CD4-positive, alpha-beta T cell treated with Interferon gamma for 1 hour (primary cell): ENCODE measurements at regions not wholly inside any gene's neighbourhood (a gene's known extent, or its start where the extent isn't known, plus 50 kb on each side); places are given as distances from the start of the nearest gene placed in this dataset.
A peak's percentile ranks its signal among the peaks of the same experiment; 100 is the strongest.

ENCODE experiments used
- DNase-seq: peaks from one replicate; pipeline ENCODE4 v3.0.0-alpha.2; 2020

DNA sequence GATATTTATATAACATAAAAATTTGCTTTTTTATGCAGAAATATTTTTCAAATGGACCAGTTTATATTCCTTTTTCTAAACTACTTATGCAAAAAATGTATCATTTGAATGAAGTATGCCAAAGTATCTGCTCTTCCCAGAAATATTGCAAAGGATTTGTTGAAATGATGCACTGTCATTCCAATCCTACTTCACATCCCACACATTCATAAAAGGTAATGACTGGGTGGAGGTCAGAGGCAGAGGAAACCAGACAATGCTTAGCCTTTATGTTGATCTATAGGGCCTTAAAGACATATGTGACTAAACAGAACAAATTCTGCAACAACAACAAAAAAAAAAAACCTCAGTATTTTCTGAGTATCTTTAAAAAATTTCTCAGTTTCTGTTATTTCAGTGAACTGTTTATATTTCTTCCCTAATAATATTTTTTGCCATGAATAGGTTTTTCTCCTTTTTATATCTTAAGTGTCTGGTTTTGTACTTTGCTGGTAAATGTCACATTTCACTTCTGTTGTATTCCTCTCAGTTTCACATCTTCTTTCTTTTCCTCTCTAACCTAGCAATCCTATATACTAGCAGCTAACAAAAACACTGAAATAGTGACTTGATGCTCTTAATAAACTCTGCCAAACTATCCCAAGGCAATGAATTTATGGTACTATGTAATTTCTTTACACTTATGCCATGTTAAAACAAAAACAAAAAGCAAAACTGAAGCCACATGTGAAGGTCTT, 374.1 kb downstream of the BCKDHB start:
- DNase-seq = no peak

DNA sequence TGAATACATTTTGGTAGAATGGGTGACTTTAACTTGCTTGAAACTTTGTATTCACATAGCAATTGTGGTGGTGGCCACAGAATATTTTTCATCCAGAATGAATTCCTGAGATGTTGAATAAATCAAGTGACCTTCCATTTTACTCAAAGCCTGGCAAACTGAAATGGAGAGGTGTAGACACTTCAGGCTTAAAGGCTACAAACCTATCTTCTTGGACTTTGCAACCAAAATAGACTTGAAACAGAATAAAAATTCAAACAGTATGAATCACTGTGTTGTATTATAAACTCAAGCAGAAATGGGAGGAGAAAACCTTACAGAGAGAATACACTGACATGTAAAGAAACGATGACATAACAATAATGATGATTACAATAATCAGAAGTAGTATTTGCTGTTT, 371.6 kb downstream of the BCKDHB start:
- DNase-seq = no peak

DNA sequence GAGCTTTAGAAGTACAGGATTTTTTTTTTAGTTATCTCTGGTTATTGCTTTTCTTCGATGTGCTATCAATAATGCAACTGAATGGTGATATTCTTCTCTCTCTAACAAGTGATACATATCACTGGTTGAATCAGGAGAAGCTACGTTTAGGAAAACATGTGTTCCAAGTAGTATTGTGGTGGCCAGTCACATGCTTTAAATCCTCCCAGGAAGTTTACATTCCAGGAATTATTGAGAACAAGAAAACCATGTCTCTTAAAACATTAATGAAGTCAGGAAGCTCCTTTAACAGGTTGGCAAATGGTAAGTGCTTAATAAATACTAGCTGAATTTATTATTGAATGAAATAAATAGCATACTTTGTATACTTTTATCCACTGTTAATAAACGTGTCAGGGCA, 371.1 kb downstream of the BCKDHB start:
- no peak for DNase-seq

DNA sequence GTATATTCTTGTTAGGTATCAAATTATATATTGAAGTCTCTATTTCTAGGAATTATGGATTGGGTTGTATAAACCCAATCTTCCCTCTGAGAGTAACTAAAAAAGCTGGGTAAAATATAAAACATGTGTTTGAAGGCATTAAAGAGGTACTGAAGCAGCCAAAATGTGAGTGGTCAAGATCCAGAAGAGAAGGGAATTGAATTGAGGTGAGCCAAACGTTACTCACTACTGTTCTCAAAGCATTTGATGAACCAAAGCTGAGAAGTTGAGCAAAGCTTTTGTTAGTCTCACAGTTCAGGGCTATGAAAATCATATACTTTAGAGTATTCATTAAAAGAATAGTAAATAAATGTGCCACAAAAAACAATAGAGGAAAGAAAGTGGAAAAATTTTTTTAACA, 365.8 kb downstream of the BCKDHB start:
- DNase-seq = no peak

DNA sequence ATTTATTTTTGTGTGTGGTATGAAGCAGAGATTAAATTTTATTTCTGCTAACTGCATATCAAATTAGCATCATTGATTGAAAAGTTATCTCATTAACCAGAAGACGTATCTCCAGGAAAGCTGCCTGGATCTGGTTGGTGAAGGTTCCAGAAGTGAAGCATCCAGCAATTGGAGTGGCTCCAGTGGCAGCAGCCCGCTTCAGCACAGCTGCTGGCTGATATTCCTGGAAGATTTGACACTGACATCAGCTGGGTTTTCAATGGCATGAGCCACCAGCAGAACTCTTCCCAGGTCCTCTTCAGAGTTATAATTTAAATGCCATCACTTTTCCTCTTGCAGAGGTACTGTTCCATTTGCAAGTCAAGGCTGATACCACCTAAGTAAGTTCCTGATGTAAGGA, 363.5 kb downstream of the BCKDHB start:
- no peak for DNase-seq

DNA sequence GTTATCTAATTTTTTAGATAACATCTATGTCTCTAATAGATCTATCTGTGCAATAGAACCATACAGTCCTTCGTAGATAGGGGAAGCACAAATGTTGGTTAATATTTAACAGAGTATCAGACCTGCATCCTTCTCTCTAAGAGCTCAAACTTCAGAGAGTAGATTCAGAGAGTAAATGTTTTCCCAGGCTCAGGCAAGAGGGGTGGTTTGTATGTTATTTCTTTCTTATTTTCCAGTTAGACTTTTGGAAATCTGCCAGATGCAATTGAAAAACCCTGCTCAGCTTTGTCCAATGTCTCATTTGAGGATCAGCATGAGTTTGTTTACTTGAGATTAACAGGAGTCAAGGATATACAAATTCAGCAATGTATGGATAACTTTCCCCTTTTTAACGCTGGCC, 361.9 kb downstream of the BCKDHB start:
- DNase-seq = no peak

DNA sequence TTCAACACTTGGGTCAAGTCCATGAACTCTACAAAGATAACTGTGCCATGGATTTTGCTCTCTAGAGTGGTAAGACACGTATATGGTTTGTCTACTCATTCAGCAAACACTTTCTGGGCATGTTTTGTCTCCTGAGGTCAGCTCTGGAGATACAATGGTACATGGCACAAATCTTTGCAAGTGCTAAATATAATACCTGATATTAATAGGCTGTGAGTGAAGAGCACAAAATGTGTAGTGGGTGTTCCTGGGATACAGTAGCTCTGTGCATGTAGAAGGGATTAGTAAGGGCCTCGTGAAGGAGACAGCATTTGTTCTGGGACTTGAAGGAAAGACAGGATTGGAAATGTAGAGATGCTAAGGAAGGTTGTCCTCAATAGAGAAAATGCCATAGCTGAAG, 360.9 kb downstream of the BCKDHB start:
- DNase-seq = no peak

DNA sequence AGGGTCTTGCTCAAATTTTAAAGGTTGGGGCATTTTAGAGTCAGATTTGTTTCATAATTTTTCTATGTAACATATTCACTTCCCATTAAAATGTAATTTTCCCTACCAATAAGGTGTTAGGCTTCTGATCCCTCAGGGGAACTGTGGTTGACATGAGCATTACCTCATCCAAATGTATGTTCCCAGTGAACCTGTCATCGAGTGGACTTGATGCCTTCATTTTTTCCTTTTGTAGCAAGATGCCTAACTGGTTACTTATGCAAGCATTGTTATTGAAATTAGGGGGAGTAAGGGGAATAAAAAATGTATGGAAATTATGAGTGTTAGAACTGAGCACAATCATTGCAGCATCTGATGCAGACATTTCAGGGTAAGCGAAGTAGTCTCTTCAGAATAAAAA, 360.5 kb downstream of the BCKDHB start:
- DNase-seq = no peak

DNA sequence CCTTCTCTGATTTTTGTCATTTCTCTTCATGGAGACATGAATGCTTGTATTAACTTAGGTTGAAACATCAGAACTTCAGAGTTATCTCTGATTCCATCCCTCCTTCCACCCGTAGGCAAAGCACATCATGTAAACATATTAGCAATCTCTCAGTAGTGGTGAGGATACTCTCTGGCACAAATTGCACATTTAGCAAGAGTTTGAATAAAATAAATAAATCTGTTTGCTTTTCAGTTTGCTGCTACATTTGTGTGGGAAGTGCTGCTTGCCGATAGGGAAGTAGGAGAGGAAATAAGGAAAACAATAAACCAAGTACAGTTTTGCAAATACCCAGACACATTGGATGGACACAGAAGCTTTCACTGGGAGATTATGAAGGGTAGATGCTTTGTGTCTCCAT, 359.0 kb downstream of the BCKDHB start:
- DNase-seq = no peak

DNA sequence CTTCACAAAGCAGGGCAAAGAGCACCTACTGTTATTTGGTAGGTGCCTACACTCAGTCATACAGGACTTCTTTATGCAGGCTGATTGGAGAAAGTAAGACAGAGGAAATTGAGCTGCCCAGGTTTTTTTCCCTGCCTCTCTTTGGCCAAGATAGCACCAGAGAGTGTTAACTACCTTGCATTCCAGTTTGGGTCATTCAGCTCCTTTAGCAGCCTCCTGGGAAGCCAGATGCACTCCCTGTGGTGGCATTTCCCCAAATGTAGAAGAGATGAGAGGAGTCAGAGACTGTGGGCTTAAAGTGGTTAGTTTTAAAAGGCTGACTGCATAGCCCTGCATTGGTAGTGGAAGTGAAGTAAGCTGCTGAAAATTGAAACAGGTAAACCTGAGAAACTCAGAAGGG, 358.4 kb downstream of the BCKDHB start:
- no peak for DNase-seq

DNA sequence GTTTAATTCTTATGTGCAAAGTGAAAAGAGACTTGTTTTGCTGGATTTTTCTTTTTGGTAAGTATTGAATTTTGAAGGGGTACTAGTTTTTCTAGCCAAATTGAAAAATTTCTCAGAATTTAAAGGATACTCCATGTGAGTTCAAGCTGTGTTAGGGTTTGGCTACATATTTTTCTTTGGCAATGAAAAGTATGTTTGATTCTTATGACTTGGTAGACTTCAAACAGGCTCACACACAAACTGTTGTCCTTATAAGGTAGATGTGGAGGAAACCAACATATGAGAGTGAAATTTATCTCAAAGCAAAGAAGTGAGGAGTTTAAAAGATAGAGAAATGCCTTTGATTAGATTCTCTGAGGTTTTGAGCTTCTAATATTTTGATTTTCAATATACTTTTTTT, 356.7 kb downstream of the BCKDHB start:
- no peak for DNase-seq

DNA sequence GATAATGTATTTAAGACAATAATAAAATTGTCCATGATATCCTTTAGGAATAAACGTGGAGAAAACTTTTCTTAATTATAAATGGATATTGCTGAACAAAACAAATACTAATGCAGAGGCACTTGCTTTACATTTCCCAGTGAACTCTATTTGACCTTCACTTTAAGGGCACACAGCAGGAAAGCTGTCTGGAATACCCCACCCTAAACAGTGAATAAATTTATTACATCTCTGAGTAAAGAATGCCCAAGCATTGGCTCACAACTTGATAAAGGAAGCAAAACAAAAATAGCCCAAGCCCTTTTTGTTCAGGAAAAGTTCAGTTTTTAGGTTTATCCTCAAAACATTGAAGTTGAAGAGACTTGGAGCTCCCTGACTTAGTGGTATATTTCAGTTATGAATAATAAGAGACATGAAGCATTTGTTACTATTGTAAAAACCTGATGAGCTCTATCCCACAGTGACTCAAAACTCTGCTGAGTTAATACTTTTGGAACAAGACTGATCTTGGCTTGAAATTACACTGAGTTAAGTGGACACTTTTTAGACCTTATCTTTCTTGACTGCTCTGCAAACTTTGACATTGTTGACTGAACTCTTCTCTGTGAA, 353.9 kb downstream of the BCKDHB start:
- DNase-seq = no peak

DNA sequence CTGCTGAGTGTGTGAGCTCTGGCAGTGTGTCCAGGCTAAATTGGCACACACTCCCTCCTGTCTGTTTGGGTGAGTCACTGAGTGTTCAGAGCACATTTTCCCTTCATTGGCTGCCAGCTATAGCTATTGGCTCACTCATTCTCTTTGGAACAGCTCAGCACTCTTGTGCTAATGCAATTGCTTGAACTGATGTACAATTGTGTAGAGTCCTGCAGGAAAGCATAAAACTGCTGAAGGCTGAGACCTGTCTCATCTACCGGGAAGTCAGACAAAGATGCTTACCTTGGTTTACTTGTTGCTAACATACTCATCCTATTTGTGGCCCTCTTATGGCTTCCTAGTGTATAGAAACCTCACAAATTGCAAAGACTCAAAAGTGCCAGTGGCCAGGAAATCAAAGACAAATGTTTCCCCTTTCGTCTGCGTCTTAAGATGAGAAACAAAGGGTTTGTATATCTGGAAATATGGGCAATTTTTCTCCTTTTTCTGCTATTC, 351.0 kb downstream of the BCKDHB start:
- no peak for DNase-seq

DNA sequence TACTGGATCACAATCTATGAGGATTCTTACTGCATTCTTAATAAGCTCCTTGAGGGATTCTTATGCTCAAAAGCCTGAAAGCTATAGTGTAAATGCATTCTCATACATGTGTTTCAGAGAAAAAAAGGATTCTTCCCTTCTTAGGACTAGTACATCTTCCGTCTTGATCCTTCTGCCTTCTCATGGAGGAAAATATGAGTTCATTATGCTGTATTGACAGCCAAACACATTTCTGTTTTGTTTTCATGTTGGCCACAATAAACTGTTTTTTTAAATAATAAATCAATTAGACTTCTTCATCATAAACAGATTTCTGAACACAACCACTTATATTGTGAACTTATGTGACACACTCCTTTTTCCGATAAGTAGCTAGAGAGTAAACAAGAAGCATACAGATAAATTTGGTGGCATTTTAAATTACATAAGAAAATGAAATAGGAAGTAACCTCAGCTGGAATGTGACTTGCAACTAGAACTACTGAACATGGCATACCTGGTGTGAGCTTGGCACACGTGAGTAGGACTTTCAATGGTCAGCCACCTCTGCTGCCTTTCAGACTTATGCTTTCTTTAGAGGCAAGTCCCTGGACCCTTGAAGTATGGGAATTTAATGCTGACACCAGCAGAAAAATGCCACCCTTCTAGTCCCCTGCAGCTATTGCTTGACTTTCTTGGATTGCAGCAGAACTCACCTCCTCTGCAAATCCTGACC, 350.4 kb downstream of the BCKDHB start:
- DNase-seq = no peak

DNA sequence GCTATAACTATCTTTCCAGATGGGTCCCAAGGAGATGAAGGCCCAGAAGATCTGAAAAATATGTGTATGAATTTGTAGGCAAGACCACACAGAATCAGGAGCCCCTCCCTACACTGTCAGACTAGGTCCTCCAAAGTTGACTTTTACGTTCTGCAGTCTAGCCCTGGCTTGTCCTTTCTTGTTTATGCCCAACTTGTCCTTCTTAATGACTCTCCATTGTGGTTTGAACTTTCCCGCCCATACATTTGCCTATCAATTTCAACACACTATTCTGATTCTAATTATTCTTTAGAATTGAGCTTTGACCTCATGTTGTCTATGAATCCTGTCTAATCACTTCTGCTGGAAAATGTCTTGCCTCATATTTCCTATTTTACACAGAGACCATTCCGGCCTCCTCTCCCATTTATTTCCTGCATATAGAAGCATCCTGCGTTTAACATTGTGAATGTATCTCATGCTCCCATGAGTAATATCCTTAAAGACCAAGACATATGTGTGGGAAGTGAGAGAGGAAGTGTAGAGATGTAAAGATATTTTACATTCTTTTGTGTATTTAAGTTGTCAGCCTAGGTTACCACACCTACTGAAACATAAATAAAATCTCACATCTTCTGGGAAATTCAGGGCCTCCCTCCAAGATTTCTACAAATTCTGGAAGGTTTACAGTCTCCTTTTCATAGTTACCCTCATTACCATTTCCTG, 348.3 kb downstream of the BCKDHB start:
- no peak for DNase-seq

DNA sequence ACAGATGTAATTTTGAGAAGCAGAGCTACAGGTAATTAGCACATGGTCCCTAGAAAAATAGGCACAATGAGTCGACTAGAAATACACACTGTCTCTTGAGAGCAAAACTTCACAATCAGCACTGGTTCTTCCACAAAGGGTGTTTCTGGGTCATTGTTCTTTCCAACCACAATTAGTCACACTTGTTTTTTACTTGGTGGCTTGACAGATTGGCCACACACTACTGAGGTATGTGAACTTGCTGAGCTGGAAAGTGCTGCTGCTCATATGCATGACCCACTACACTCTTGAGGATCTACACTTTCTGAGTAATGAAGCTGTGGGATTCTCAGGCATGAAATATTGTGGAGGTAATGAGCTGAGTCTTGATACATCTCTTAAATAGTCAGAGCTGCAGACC, 347.7 kb downstream of the BCKDHB start:
- peak; percentile 1 for DNase-seq

DNA sequence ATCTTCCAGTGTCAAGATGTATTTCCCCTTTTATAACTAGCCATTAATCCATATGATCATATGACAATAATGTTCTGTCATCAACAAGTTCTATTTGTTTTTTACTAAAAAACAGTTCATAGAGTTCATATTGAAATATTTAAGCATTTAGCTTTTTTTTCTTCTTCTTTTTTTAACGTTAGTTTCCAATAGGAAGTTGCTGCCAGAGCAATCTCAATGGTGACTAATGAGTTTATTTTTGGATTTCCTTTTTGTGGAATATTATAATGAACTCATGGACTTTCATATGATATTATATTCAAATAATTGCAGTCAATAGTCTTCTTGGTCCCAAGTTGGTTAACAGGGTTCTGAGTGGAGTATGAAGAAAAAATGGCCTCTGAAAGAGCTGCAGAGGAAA, 343.3 kb downstream of the BCKDHB start:
- no peak for DNase-seq

DNA sequence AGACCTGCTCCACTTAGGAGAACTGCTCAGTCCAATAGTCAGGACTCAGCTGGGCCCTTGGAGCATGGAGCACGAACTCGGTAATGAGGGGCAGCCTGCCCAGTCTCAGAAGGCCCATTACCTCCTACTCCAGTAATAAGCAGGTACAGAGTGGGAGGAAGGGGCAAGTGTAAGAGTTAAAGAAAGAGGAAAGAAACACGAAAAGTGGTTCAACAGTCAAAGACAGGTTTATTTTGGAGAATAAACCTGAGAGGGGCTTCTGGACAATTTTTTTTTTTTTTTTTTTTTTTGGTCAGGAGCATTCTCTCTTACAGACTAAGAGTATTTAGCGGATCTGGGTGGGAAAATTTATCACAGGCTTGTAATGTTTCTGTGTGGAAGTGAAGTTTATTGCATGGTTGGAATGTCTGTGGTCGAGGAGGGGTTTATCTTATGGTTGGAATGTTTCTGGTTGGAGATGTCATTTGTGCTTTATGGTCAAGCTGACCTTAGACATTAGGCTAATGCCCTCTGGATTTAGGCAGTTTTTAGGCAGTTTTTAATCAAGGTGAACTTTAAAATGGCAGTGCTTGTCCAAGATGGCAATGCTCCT, 340.1 kb downstream of the BCKDHB start:
- DNase-seq = no peak

DNA sequence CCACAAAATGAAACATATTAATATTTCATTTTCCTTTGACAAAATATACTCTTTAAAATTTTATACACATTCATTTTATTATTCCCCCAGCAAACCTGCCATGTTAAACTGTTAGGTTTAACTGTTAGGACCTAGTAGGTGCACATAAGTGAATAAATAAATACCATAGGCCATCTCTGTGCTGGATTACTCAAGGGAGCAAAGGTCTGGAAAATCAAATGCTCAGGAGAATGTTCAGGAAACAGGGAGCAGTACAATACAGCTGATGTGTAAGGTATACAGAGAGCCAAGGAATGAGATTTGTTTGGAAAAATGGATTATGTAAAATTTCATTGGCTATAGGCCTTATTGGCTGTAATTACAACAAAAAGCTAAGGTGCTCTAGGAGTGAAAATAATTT, 339.3 kb downstream of the BCKDHB start:
- no peak for DNase-seq

DNA sequence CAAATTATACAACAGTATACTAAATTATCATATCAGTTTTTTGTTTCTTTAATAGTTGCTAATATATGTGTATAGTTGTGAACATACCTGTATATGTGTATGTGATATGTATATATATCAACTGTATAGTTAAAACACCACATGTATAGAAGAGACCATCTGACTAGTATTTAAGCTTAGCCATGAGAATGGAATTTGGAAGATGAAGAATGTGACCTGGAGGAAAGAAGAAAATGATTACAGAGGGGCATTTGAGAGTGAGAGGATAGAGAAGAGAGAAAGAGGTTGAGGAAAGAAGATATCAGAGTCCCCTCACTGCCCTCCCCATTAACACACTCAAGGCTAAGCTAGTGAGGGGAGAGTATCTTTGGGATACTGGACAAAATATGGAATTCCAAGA, 335.9 kb downstream of the BCKDHB start:
- DNase-seq = no peak

DNA sequence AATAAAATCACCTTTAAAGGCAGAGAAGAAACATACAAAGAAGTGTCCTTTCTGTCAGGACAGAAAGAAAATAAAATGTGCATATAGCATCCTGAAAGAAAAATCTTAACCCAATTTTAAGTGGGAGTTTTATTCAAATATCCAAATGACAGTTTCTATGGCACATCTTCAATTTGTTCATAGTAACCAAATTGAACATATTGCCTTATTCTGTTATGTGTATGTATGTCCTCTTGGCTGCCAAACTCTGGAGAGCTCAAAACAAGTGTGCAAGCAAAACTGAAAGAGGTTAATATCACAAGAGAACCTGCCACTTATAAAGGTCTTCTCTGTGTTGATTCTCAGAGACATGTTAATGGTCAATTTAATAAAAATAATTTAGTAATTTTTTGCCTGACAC, 334.7 kb downstream of the BCKDHB start:
- DNase-seq = no peak

DNA sequence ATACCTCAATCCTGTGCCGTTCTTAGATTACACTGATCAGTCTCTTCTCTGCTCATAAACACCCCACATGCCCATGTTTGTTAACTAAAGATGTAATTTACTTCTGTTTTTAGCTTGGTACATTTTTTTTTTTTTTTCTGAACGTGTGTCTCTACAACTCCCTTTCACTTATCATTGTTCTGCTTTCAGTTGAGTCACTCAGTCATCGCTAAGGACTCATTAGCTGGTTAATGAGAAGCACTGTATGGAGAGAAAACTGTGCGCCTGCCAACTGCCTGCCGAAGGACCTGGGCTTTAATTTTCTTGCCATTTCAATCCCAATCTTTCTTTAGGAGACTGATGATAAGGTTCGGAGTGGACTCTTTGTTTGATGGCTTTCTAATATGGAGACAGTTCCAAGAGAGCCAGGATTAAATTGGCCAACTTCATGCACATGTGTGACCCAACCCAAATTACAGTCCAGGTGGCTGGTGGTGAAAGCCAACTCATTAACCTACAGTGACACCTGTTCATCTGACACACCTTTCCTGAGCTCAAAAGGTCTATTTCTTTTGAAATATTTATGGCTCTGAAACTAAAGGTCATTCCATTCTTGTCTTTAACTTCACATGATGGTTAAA, 334.1 kb downstream of the BCKDHB start:
- DNase-seq = no peak
